Stimulated activated naive CD8-positive, alpha-beta T cell treated with anti-CD3 and anti-CD28 coated beads, Interleukin-15, amount 100 ng/mL, for 72 hours (primary cell): ENCODE measurements at regions not wholly inside any gene's neighbourhood (a gene's known extent, or its start where the extent isn't known, plus 50 kb on each side); places are given as distances from the start of the nearest gene placed in this dataset.
A peak's percentile ranks its signal among the peaks of the same experiment; 100 is the strongest.

Experiments used
- ATAC-seq: fragments of 150-1000 bp; cut with Tn5 transposase; 2 replicates; pipeline ENCODE4 v1.10.0; 2021; ENCODE audit warnings: mild to moderate bottlenecking, moderate library complexity
- DNase-seq, 2 donors: peaks; one replicate each; pipeline ENCODE4 v3.0.0; 2021 to 2022
- H3K27ac Mint-ChIP-seq, 2 donors: one replicate each; pipeline ENCODE4 v1.8.0; 2022; ENCODE audit warnings: mild to moderate bottlenecking in 2 of 2, mixed read lengths in 2 of 2, moderate library complexity in 2 of 2
- H3K27me3 Mint-ChIP-seq: one replicate; pipeline ENCODE4 v1.8.0; 2022; ENCODE audit warnings: mixed read lengths
- H3K4me1 Mint-ChIP-seq: one replicate; pipeline ENCODE4 v1.8.0; 2022; ENCODE audit warnings: mild to moderate bottlenecking, mixed read lengths
- H3K4me3 Mint-ChIP-seq, 2 donors: one replicate each; pipeline ENCODE4 v1.8.0; 2022; ENCODE audit warnings: mild to moderate bottlenecking in 2 of 2, mixed read lengths in 2 of 2, moderate library complexity in 1 of 2
- H3K9me3 Mint-ChIP-seq, 2 donors: one replicate each; pipeline ENCODE4 v1.8.0; 2022; ENCODE audit warnings: mixed read lengths in 2 of 2

DNA sequence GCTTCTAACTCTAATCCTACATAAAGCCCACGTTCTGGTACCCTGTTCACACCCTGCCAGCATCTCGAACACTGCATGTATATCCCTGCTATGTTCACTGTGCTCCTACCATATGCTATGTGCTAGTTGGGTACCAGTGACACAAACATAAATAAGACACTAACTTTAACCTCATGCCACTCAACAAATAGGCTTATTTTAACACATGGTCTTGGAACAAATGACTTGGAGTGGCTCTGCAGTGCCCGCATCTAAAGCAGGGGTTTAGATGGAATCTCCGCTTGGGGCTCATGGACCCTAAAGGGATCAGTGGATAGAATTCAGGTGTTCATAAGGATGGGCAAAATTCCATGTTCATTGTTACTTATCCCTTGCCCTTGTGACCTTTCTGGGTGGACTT, 175.7 kb upstream of the ZKSCAN2 start:
- Mint-ChIP-seq H3K9me3 (peaks cover 0 to 3% of the 10 kb centered on the region in 2 donors), H3K27ac (no peak overlapping the region), H3K4me3 (no peak overlapping the region), H3K27me3 (no peaks in the 10 kb centered on the region), H3K4me1 (no peaks in the 10 kb centered on the region)
- no peak for DNase-seq
- ATAC-seq = no peak

DNA sequence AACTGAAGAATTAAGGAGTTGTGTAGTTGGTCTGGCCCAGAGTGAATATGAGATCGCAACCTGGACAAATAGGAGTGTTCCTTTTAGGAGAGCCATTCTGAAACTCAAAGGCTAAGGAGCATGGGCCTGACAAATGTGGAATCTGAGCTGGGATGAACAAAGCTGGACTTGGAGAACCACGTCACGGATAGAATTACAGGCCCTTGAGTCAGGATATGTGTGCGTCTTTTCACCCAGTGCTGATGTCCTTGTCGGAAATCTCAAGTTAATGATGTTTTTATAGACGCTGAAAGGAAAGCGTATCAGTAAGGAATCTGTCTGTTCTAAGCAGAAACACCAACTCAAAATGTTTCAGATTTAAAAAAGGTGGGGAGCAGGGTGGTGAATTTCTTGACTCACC, 173.8 kb upstream of the ZKSCAN2 start:
- H3K9me3 Mint-ChIP-seq = peaks cover 0 to 4% of the 10 kb centered on the region in 2 donors
- no peak overlapping the region for H3K4me3 Mint-ChIP-seq
- H3K27me3 Mint-ChIP-seq = peaks cover 8% of the 10 kb centered on the region
- H3K4me1 Mint-ChIP-seq = no peaks in the 10 kb centered on the region
- ATAC-seq (no peak), DNase-seq (no peak)
- no peak overlapping the region for H3K27ac Mint-ChIP-seq

DNA sequence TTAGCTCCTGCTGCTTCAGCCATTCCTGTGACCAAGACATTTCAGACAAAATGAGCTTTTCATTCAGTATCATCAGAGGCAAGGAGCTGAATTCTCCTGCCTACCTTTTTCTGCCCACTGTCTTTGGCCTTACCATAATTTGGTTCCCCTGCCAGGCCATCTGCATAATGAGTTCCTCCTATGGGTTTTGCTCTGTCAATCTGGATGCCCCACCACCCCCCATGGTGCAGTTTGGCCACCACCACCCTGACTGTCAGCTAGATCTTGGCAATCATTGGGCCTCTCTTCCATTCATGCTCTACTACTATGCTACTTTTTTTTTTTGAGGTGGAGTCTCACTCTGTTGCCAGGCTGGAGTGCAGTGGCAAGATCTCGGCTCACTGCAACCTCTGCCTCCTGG, 169.2 kb upstream of the ZKSCAN2 start:
- peaks cover 21% of the 10 kb centered on the region for H3K27me3 Mint-ChIP-seq

DNA sequence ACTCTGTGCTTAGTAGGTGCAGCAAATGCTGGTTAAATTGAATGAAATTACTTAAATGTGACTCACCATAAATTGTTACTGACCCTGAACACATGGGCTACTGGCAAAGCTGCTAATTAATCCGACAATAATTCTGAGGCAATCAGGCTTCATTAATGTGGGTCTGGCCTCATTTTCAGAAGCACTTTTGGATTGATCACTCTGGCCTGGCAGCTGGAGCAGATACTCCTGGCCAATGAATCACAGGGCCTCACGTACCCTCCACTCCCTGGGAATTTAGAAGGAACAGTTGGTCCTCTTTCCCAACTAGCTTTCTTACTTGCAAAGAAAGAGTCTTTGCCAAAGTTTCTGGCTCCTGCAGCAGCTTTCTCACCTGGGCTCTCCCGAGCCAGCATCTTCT, 162.0 kb upstream of the ZKSCAN2 start:
- H3K27ac Mint-ChIP-seq = no peak overlapping the region

More for the DNA sequence above, 169.2 kb upstream of the ZKSCAN2 start:
- Mint-ChIP-seq H3K4me1 (no peaks in the 10 kb centered on the region), H3K9me3 (peaks cover 0 to 4% of the 10 kb centered on the region in 2 donors), H3K27ac (no peak overlapping the region), H3K4me3 (no peak overlapping the region)
- DNase-seq = no peak
- no peak for ATAC-seq

DNA sequence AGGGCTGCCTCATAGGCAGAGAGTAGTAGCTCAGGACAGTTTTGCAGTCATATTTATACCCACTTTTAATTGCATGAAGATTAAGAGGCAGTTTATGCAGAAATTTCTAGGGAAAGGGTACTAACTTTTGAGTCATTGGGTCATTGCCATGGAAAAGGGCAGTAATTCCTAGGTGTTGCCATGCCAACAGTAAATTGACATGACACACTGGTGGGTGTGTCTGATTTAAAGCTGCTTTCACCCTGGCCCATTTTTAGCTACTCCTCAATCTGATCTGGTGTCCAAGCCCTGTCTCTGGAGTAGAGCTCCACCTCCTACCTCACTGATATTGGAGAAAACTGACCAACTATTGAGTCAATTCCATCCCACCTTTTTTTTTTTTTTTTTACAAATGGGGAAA, 161.5 kb upstream of the ZKSCAN2 start:
- Mint-ChIP-seq H3K27ac (no peak overlapping the region), H3K27me3 (peaks cover 15% of the 10 kb centered on the region), H3K9me3 (no peaks in the 10 kb centered on the region), H3K4me1 (no peaks in the 10 kb centered on the region), H3K4me3 (no peak overlapping the region)
- no peak for DNase-seq
- no peak for ATAC-seq

More for the DNA sequence above, 162.0 kb upstream of the ZKSCAN2 start:
- ATAC-seq = no peak
- Mint-ChIP-seq H3K4me1 (no peaks in the 10 kb centered on the region), H3K4me3 (no peak overlapping the region), H3K27me3 (peaks cover 15% of the 10 kb centered on the region), H3K9me3 (no peaks in the 10 kb centered on the region)
- no peak for DNase-seq

DNA sequence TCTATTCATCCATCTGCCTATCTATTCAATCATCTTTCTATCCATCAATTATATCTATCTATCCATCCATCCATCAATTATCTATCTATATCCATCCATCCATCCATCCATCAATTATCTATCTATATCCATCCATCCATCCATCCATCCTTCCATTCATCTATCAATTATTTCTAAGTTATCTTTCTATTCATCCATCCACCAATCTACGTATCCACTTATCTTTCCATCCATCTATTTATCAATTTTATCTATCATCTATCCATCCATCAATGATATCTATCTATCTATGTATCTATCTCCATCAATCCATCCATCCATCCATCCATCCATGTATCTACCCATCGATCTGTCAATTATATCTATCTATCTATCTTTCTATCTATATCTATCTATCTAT, 158.4 kb upstream of the ZKSCAN2 start:
- Mint-ChIP-seq H3K9me3 (no peaks in the 10 kb centered on the region), H3K27me3 (no peaks in the 10 kb centered on the region), H3K27ac (no peak overlapping the region), H3K4me3 (no peak overlapping the region), H3K4me1 (no peaks in the 10 kb centered on the region)
- no peak for ATAC-seq
- DNase-seq = no peak

DNA sequence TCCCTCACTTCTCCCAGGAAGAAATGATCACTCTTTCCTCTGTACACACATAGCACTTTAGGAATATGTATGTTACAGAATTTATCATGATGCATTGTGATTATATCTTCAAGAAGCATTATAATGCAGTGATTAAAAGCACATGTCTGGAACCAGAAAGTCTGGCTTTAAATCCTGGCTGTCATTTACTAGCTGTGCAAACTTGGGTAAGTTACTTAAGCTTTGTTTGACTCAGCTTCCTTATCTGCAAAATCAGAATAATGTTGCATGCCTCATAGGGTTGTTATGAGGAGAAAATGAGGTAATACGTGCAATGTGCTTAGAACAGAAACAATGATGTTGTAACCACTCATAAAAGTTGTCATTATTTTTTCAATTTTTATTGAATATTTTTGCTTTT, 156.3 kb upstream of the ZKSCAN2 start:
- Mint-ChIP-seq H3K27me3 (no peaks in the 10 kb centered on the region), H3K27ac (no peak overlapping the region), H3K9me3 (no peaks in the 10 kb centered on the region), H3K4me1 (no peaks in the 10 kb centered on the region), H3K4me3 (no peak overlapping the region)
- DNase-seq = no peak
- ATAC-seq = no peak

DNA sequence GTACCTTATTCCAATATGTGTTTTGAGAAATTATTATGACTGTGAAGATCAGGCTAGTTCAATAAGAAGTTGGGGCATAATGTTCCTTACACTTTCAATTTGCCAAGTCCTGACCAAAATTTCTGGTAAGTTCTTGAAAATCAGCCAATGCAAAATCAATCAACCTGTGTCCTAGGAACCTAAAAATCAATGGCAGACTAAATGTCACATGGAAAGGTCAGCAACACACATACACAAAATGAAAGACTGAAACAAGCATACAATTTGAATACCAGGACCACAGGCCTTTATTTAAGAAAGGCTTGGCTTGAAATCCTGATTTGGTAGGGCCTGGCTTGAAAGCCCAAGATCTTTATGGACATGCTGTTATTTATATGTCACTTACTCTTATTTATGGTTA, 155.5 kb upstream of the ZKSCAN2 start:
- no peak for DNase-seq
- H3K27ac Mint-ChIP-seq = no peak overlapping the region
- H3K9me3 Mint-ChIP-seq = no peaks in the 10 kb centered on the region
- no peaks in the 10 kb centered on the region for H3K27me3 Mint-ChIP-seq
- no peak for ATAC-seq
- H3K4me3 Mint-ChIP-seq = no peak overlapping the region
- no peaks in the 10 kb centered on the region for H3K4me1 Mint-ChIP-seq

DNA sequence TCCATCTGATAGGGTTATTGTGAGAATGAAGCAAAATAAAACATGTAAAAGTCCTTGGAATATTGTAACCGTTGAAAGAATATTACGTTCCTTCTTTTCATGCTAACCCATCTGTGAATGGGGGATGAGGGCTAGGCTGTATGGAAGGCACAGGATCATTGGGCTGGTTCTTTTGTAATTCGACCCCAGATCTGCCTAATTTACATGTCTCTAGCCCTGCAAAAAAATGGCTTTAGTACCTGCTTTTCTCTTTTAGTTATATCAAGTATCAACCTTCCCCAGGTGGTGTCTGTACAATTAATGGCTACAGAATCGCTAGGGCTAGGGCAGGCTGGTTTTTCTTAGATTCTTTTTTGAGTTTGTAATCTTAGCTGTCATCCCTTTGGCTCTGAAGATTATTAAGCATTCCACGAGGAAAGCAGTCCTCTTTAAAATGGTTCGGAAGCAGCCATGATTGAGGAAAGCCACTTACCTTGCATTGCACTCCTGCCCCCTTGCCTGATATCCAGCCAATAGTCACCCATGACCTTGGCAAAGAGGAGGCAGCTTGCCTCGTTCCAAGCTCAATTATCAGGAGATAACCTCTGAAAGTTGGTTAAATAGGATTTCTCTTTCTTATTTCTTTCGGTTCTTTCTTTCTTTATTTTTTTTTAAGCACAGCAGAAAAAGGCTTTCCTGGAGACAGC, 153.9 kb upstream of the ZKSCAN2 start:
- no peaks in the 10 kb centered on the region for H3K9me3 Mint-ChIP-seq
- no peaks in the 10 kb centered on the region for H3K4me1 Mint-ChIP-seq
- no peak for DNase-seq
- no peak overlapping the region for H3K4me3 Mint-ChIP-seq
- no peak overlapping the region for H3K27ac Mint-ChIP-seq
- no peak for ATAC-seq
- H3K27me3 Mint-ChIP-seq = no peaks in the 10 kb centered on the region

DNA sequence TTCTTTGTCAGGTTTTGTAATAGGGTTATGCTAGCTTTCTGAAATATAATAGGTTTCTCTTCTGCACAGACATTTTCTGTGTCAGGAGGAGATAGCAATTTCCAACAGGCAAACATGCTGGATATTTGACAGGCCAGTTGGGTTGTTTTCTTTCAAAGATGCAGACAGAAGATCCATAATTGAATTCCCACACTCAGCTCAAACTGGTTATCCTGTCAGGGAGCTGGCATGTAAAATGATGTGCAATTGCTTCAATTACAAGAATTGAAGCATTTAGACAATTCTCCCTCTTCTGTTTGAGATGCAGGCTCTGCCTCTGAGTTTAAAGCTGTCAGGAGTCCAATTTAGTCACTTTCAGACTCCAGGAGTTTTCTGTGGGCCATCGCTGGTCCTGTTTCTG, 146.2 kb upstream of the ZKSCAN2 start:
- no peaks in the 10 kb centered on the region for H3K4me1 Mint-ChIP-seq
- no peak for ATAC-seq
- H3K27ac Mint-ChIP-seq = no peak overlapping the region
- H3K4me3 Mint-ChIP-seq = no peak overlapping the region
- H3K9me3 Mint-ChIP-seq = peaks cover 3 to 8% of the 10 kb centered on the region in 2 donors
- H3K27me3 Mint-ChIP-seq = peaks cover 24% of the 10 kb centered on the region
- DNase-seq = no peak

DNA sequence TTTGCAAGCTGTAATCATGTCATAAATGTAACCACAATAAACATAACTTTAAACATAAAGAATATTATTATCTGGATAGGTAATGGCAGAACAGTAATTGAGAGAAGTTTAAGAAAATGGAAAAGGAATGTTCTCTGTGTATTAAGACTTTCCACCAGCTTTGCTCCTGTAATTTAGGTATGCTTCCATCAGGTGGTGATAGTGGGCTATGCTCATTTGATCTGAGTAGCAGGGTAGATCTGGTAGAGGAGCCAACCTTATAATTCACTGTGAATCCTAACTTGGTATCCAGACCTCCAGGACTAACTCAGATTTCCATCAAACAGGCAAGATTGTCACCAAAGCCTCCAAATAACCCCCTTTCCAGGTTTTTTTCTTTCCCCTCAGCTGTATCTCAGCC, 137.9 kb upstream of the ZKSCAN2 start:
- Mint-ChIP-seq H3K4me3 (no peak overlapping the region), H3K9me3 (peaks cover 12 to 26% of the 10 kb centered on the region in 2 donors), H3K27me3 (no peaks in the 10 kb centered on the region), H3K27ac (no peak overlapping the region), H3K4me1 (no peaks in the 10 kb centered on the region)
- ATAC-seq = no peak
- no peak for DNase-seq

DNA sequence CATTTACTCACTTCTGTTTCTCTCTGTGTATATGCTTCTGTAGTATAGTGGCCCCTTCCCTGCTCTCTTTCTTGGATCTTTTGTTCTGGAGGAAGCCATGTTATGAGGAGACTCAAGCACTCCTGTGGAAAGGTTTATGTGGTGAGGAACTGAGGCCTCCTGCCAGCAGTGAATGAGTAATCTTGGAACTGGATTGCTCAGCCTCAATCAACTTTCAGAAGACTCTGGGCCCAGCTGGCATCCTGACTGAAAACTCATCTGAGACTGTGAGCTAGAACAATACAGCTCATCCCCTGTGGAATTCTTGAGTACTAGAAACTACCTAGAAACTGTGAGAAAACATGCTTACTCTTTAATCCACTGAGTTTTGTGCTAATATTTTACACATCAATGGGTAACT, 133.1 kb upstream of the ZKSCAN2 start:
- Mint-ChIP-seq H3K9me3 (peaks cover 0 to 15% of the 10 kb centered on the region in 2 donors), H3K27me3 (peaks cover 22% of the 10 kb centered on the region), H3K4me3 (no peak overlapping the region), H3K27ac (peak overlapping the region in 1 of 2 donors; percentile 71), H3K4me1 (no peaks in the 10 kb centered on the region)
- no peak for ATAC-seq
- DNase-seq = no peak

DNA sequence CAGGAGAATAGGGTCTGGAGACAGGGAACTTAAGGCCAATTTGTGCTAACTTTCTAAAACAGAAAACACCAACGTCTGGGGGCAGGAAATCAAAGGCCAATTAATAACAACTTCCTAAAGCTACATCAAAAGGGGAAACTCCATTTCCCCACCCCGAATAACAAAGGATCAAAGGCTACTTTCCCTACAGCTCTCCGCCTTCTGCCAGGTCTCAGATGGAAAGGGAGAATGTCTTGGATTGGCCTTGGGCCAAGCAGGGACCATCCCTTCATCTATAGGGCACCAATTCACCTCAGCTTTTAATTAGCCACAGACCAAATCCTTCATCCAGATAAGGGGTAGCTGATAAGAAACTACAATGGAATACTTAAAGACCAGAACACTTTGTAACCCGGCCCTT, 116.9 kb upstream of the ZKSCAN2 start:
- Mint-ChIP-seq H3K4me3 (no peak overlapping the region), H3K27ac (no peak overlapping the region), H3K4me1 (no peaks in the 10 kb centered on the region), H3K27me3 (no peaks in the 10 kb centered on the region), H3K9me3 (no peaks in the 10 kb centered on the region)
- ATAC-seq (no peak), DNase-seq (no peak)

DNA sequence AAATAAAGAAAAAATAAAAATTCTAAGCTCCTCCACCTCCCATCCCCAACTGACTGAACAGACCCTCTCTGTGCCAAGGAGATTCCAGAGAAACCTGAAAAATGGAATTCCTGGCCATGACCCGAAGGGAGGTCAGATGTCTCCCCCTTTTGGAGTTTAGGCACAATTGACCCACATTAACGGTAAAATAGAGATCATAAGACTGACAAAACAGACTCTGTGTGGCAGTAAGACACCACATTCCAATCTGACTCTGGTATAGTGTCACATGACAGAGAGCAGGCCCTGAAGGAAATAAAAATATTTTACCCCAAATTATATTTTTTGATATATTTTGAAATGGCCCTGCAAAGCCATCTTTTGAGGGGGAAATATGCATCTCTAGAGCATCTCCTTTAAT, 115.1 kb upstream of the ZKSCAN2 start:
- DNase-seq = no peak
- no peaks in the 10 kb centered on the region for H3K27me3 Mint-ChIP-seq
- ATAC-seq = no peak
- no peaks in the 10 kb centered on the region for H3K4me1 Mint-ChIP-seq
- H3K4me3 Mint-ChIP-seq = no peak overlapping the region
- H3K9me3 Mint-ChIP-seq = no peaks in the 10 kb centered on the region
- H3K27ac Mint-ChIP-seq = no peak overlapping the region

DNA sequence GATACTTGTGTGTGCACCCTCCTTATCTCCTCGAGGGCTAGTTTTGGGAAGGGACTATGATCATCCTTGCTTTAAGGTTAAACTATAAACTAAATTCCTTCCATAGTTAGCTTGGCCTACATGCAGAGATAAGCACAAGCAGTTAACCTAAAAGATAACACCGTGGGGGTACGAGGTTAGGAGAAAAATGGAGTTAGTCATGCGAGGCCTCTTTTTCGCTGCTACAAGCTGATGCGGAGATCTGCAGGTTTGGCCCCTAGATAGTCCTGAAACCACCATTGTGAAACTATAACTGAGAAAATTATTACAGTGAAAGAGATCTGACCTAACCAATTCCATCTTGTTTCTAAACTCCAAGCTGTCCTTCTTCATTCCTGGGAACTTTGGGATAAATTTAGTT, 113.7 kb upstream of the ZKSCAN2 start:
- H3K9me3 Mint-ChIP-seq = no peaks in the 10 kb centered on the region
- DNase-seq (no peak), ATAC-seq (no peak)
- peaks cover 4% of the 10 kb centered on the region for H3K27me3 Mint-ChIP-seq
- no peak overlapping the region for H3K27ac Mint-ChIP-seq
- no peak overlapping the region for H3K4me3 Mint-ChIP-seq
- H3K4me1 Mint-ChIP-seq = no peaks in the 10 kb centered on the region

DNA sequence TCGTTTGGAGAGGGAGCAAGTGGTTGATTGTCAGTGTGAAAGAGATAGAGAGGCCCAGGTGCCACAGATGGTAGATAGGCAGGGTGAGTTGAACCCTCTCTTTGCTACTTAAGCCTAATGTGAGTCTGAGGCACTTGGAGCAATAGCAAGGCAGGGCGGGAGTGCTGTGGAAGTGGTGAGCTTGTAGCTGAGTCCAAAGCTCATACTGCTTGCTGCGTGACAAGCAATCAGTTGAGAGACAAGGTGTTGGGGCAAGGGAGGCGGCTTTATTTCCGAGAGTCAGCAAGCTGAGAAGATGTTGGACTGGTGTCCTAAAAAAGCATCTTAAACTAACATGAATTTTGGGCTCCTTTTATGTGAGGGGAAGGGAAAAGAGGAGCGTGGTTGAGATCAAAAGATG, 112.9 kb upstream of the ZKSCAN2 start:
- H3K9me3 Mint-ChIP-seq = no peaks in the 10 kb centered on the region
- ATAC-seq (no peak), DNase-seq (no peak)
- peaks cover 12% of the 10 kb centered on the region for H3K27me3 Mint-ChIP-seq
- H3K27ac Mint-ChIP-seq = no peak overlapping the region
- no peak overlapping the region for H3K4me3 Mint-ChIP-seq
- no peaks in the 10 kb centered on the region for H3K4me1 Mint-ChIP-seq

DNA sequence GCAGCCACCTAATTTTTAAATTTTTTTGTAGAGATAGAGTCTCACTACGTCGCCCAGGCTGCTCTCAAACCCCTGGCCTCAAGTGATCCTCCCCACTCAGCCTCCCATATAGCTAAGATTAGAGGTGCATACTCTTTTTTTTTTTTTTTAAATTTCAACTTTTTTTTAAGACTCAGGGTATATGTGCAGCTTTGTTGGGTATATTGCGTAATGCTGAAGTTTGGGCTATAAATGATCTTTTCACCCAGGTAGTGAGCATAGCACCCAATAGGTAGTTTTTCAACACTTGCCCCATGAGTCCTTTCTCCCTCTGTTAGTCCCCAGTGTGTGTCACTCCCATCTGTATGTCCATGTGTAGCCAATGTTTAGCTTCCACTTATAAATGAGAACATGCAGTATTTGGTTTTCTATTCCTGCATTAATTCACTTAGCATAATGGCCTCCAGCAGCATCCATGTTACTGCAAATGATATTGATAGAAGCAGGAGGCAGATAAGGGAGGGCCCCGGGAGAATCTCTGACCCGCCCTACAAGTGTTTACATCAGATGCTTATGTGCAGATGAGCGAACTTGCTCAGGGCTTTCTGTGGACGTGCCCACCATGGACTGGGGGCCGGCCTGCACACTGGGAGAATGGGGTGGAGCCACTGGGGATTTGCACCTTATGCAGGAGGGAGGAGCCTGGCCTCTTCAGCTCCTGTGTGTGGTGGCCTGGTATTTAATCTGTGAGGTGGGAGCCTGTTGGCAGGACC, 110.3 kb upstream of the ZKSCAN2 start:
- Mint-ChIP-seq H3K27ac (no peak overlapping the region), H3K9me3 (no peaks in the 10 kb centered on the region), H3K4me1 (no peaks in the 10 kb centered on the region), H3K27me3 (peaks cover 19% of the 10 kb centered on the region), H3K4me3 (no peak overlapping the region)
- ATAC-seq (no peak), DNase-seq (no peak)
